Fibroblast of lung (primary cell): ENCODE measurements at regions not wholly inside any gene's neighbourhood (a gene's known extent, or its start where the extent isn't known, plus 50 kb on each side); places are given as distances from the start of the nearest gene placed in this dataset.
"Not testable (repeated sequence)": the region's sequence is repeated elsewhere in the genome, so short reads cannot be mapped to it uniquely, and the experiment has no call there.

Experiments
- EZH2 ChIP-seq: IDR thresholded peaks from 2 replicates; pipeline ENCODE4 v1.5.1; 2012; ENCODE audit warnings: low read length, control low read depth, mild to moderate bottlenecking; ENCODE audit errors: missing control alignments
- TF ChIP-seq, protein P1 (sequence below), 2 donors: IDR thresholded peaks in 1 of 2; conservative IDR thresholded peaks in 1 of 2; 1 replicate in 1 of 2; 2 replicates in 1 of 2; pipeline ENCODE4 v1.5.1; 2011 to 2012; ENCODE audit warnings: low read length in 2 of 2, control low read depth in 1 of 2, inconsistent platforms in 1 of 2, low read depth in 1 of 2, mild to moderate bottlenecking in 1 of 2

DNA sequence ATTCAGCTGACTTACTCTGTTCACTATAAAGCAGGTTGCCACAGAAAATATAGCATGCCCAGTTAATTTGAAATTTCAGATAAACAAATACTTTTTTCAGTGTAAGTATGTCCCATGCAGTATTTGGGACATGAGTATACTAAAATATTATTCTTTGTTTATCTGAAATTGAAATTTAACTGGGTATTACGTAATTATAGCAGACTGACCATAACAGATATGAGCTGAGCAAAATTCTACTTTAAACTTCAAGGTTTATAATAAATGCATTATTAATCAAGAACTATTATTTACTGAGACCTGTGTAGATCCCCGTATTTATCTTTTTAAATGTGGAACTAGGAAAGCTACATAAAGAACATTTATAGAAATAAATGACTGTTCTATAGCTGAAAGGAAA lies 2898.2 kb upstream of the OR11H1 start:
- TF ChIP-seq, protein P1, sequence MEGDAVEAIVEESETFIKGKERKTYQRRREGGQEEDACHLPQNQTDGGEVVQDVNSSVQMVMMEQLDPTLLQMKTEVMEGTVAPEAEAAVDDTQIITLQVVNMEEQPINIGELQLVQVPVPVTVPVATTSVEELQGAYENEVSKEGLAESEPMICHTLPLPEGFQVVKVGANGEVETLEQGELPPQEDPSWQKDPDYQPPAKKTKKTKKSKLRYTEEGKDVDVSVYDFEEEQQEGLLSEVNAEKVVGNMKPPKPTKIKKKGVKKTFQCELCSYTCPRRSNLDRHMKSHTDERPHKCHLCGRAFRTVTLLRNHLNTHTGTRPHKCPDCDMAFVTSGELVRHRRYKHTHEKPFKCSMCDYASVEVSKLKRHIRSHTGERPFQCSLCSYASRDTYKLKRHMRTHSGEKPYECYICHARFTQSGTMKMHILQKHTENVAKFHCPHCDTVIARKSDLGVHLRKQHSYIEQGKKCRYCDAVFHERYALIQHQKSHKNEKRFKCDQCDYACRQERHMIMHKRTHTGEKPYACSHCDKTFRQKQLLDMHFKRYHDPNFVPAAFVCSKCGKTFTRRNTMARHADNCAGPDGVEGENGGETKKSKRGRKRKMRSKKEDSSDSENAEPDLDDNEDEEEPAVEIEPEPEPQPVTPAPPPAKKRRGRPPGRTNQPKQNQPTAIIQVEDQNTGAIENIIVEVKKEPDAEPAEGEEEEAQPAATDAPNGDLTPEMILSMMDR (conservative IDR thresholded peaks at IDR 0.05 in 1 of 2, IDR thresholded peaks at IDR 0.05 in 1 of 2; ENCODE audit: low read depth in 1 of 2, low read length in 2 of 2), result not testable (repeated sequence)
- not testable (repeated sequence) for TF ChIP-seq EZH2
